GM12878 (cell line): ENCODE measurements at regions not wholly inside any gene's neighbourhood (a gene's known extent, or its start where the extent isn't known, plus 50 kb on each side); places are given as distances from the start of the nearest gene placed in this dataset.

Source experiments
- ATAC-seq: fragments of 200-7000 bp; cut with Tn5 transposase; 3 replicates; pipeline ENCODE4 v1.9.1; 2020; ENCODE audit warnings: mild to moderate bottlenecking, moderate library complexity
- BruUV-seq: library from RNA; stranded (reverse); fragments of 400-500 nt; replicated peaks from 2 replicates; lab custom pipeline; 2021; lab: Mats Ljungman, UMichigan
- CTCF ChIA-PET: fragments of 300-600 bp; sonication (Branson Sonifier 250); formaldehyde crosslinking; extraction: SDS; loops from one replicate; lab custom pipeline; 2021; ENCODE audit warnings: inconsistent platforms; lab: Yijun Ruan, JAX
- POLR2A ChIA-PET: fragments of 350-600 bp; formaldehyde crosslinking; extraction: SDS; loops from one replicate; lab custom pipeline; 2021; ENCODE audit warnings: inconsistent platforms; lab: Charles Lee
- RAD21 ChIA-PET: fragments of 300-600 bp; sonication (Branson Sonifier 250); formaldehyde crosslinking; loops from one replicate; lab custom pipeline; 2023; ENCODE audit warnings: antibody characterized with exemption; ENCODE audit not compliant: unreplicated experiment; lab: Charles Lee
- SMC1A ChIA-PET: fragments of 300-600 bp; sonication (Branson Sonifier 250); formaldehyde crosslinking; loops from one replicate; lab custom pipeline; 2023; ENCODE audit not compliant: unreplicated experiment, uncharacterized antibody; lab: Charles Lee
- DNase-seq: peaks from one replicate; pipeline ENCODE4 v3.0.0-alpha.2; 2011; ENCODE audit warnings: low read depth, low spot score
- FAIRE-seq: peaks from 3 replicates; lab custom pipeline; 2011; peaks lifted over from hg19 to GRCh38; lab: Jason Lieb, UNC
- H2AFZ ChIP-seq: 2 replicates; pipeline ENCODE4 v1.6.0; 2011; ENCODE audit warnings: low read depth, low read length, control low read depth; ENCODE audit not compliant: control insufficient read depth
- H3K27ac ChIP-seq: 2 replicates; pipeline ENCODE4 v1.5.1; 2011; ENCODE audit warnings: control low read depth; ENCODE audit not compliant: control insufficient read depth, insufficient read depth
- H3K27me3 ChIP-seq, 2 experiments: replicated peaks in 1 of 2; 2 replicates each; pipeline versions ENCODE4 v1.6.0 to v1.6.1; 2011; ENCODE audit warnings: low read length in 1 of 2; ENCODE audit not compliant: control insufficient read depth in 2 of 2, insufficient read depth in 2 of 2
- H3K36me3 ChIP-seq, 2 experiments: 2 replicates each; pipeline ENCODE4 v1.5.1; 2011; ENCODE audit warnings: low read length in 1 of 2; ENCODE audit not compliant: control insufficient read depth in 2 of 2, insufficient read depth in 2 of 2
- H3K4me1 ChIP-seq: 2 replicates; pipeline ENCODE4 v1.6.1; 2011; ENCODE audit warnings: mild to moderate bottlenecking, low read length, moderate library complexity, mixed read lengths; ENCODE audit not compliant: control insufficient read depth, insufficient read depth
- H3K4me2 ChIP-seq: 2 replicates; pipeline ENCODE4 v1.6.0; 2011; ENCODE audit warnings: control low read depth; ENCODE audit not compliant: control insufficient read depth, insufficient read depth
- H3K4me3 ChIP-seq: fragments of 200-600 bp; sonication (generic); 2 replicates; pipeline ENCODE4 v1.5.1; 2016
- H3K79me2 ChIP-seq: 2 replicates; pipeline ENCODE4 v1.6.0; 2011; ENCODE audit warnings: low read length; ENCODE audit not compliant: control insufficient read depth, insufficient read depth
- H3K9ac ChIP-seq: 2 replicates; pipeline ENCODE4 v1.8.0; 2011; ENCODE audit warnings: low read length, control low read depth, mixed read lengths; ENCODE audit not compliant: control insufficient read depth, insufficient read depth
- H3K9me3 ChIP-seq: replicated peaks from 3 replicates; pipeline ENCODE4 v1.5.1; 2011; ENCODE audit warnings: mild to moderate bottlenecking, low read length; ENCODE audit not compliant: control insufficient read depth, insufficient read depth
- H4K20me1 ChIP-seq: 2 replicates; pipeline ENCODE4 v1.6.0; 2011; ENCODE audit not compliant: control insufficient read depth, insufficient read depth
- ASH2L ChIP-seq: fragments of 300-600, 200-600 bp; sonication (generic); IDR thresholded peaks from 2 replicates; pipeline ENCODE4 v1.6.1; 2017; ENCODE audit warnings: low read depth, mild to moderate bottlenecking, borderline replicate concordance
- EZH2 ChIP-seq: IDR thresholded peaks from 2 replicates; pipeline ENCODE4 v1.6.1; 2012; ENCODE audit warnings: low read depth, mild to moderate bottlenecking, control low read depth, inconsistent platforms, low read length, borderline replicate concordance; ENCODE audit not compliant: control insufficient read depth
- HDGF ChIP-seq: fragments of 450-650 bp; IDR thresholded peaks from 2 replicates; pipeline ENCODE4 v1.6.1; 2016; ENCODE audit warnings: antibody characterized with exemption
- MTA2 ChIP-seq: fragments of 450-650 bp; IDR thresholded peaks from 2 replicates; pipeline ENCODE4 v1.6.1; 2016; ENCODE audit warnings: low read depth, mild to moderate bottlenecking, moderate library complexity
- MXI1 ChIP-seq: fragments of 150-350 bp; IDR thresholded peaks from 2 replicates; pipeline ENCODE4 v1.6.1; 2011; ENCODE audit warnings: low read depth, mild to moderate bottlenecking, inconsistent platforms, low read length, improper control_type of control experiment
- NBN ChIP-seq: fragments of 450-650 bp; IDR thresholded peaks from 2 replicates; pipeline ENCODE4 v1.6.1; 2016
- NFXL1 ChIP-seq: fragments of 450-650 bp; IDR thresholded peaks from 2 replicates; pipeline ENCODE4 v1.6.1; 2017; ENCODE audit warnings: antibody characterized with exemption, mild to moderate bottlenecking, borderline replicate concordance
- NR2C1 ChIP-seq: fragments of 450-650 bp; IDR thresholded peaks from 2 replicates; pipeline ENCODE4 v1.6.1; 2017; ENCODE audit warnings: antibody characterized with exemption, mild to moderate bottlenecking, moderate library complexity
- RAD21 ChIP-seq: IDR thresholded peaks from 2 replicates; pipeline ENCODE4 v1.6.1; 2011; ENCODE audit warnings: mild to moderate bottlenecking, low read depth, low read length, moderate library complexity; ENCODE audit not compliant: insufficient read depth
- RELA ChIP-seq: fragments of 450-650 bp; IDR thresholded peaks from 2 replicates; pipeline ENCODE4 v1.8.0; 2014; ENCODE audit warnings: borderline replicate concordance; ENCODE audit not compliant: partially characterized antibody
- SREBF2 ChIP-seq: IDR thresholded peaks from 2 replicates; pipeline ENCODE4 v1.6.1; 2012; ENCODE audit warnings: mild to moderate bottlenecking, low read length
- WGBS: methylation state at CpG from one replicate; pipeline ENCODE4 v1.1.6; 2016; ENCODE audit warnings: low lambda C conversion rate; ENCODE audit not compliant: insufficient replicate concordance, insufficient coverage; ENCODE audit errors: missing lambda C conversion rate; 5-methylcytosine and 5-hydroxymethylcytosine counted together
- in situ Hi-C: fragments of 300-500 bp; cut with MboI; formaldehyde crosslinking; loops from 9 replicates; pipeline ENCODE4 v1.14.3; 2018; ENCODE audit warnings: mixed read lengths
- intact Hi-C: fragments of 100-400 bp; cut with micrococcal nuclease; formaldehyde crosslinking; loops from one replicate; pipeline ENCODE4 v1.14.2; 2022; ENCODE audit not compliant: unreplicated experiment
- TF ChIP-seq, protein P1 (sequence below): IDR thresholded peaks from 2 replicates; pipeline ENCODE4 v1.6.1; 2011; ENCODE audit warnings: borderline replicate concordance, low read depth, mild to moderate bottlenecking, moderate library complexity, low read length; ENCODE audit not compliant: insufficient read depth, poor library complexity, severe bottlenecking
- TF ChIP-seq, protein P2 (sequence below): fragments of 450-650 bp; IDR thresholded peaks from 2 replicates; pipeline ENCODE4 v1.6.1; 2017; ENCODE audit warnings: borderline replicate concordance
- TF ChIP-seq, protein P3 (sequence below): fragments of 450-650 bp; IDR thresholded peaks from 2 replicates; pipeline ENCODE4 v1.6.1; 2017; ENCODE audit warnings: mild to moderate bottlenecking, moderate library complexity

- no peak overlapping the region for H3K27ac ChIP-seq
- no peak overlapping the region for H3K4me3 ChIP-seq
- no peaks in the 10 kb centered on the region for H3K4me1 ChIP-seq
- no peak for DNase-seq
- ChIA-PET SMC1A (interaction anchor here (1.0 to 2.1 kb wide), 3 partner anchors 9 to 703 kb away, joined by 3 to 8 read pairs (median 4); no protein-coding TSS in a partner anchor), CTCF (interaction anchor here (0.6 to 5.4 kb wide), 5 partner anchors 16 to 703 kb away, joined by 3 to 24 read pairs (median 5); no protein-coding TSS in a partner anchor), RAD21 (interaction anchor here (1.5 to 1.7 kb wide), 2 partner anchors 697 to 703 kb away, joined by 5 to 7 read pairs; no protein-coding TSS in a partner anchor), POLR2A (interaction anchor here (0.6 kb wide), 1 partner anchor 689 kb away, joined by 5 read pairs; no protein-coding TSS in a partner anchor)
- WGBS = 28% methylated on average over 3 of the region's 3 CpGs
- TF ChIP-seq EZH2 = no peak
- no peak for TF ChIP-seq MTA2
- TF ChIP-seq NBN = no peak
- TF ChIP-seq, protein P1, sequence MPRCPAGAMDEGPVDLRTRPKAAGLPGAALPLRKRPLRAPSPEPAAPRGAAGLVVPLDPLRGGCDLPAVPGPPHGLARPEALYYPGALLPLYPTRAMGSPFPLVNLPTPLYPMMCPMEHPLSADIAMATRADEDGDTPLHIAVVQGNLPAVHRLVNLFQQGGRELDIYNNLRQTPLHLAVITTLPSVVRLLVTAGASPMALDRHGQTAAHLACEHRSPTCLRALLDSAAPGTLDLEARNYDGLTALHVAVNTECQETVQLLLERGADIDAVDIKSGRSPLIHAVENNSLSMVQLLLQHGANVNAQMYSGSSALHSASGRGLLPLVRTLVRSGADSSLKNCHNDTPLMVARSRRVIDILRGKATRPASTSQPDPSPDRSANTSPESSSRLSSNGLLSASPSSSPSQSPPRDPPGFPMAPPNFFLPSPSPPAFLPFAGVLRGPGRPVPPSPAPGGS = no peak
- no peak for TF ChIP-seq RELA
- no peak for TF ChIP-seq NFXL1
- TF ChIP-seq NR2C1 = no peak
- no peak for TF ChIP-seq ASH2L
- TF ChIP-seq RAD21 = no peak
- no peak for TF ChIP-seq MXI1
- TF ChIP-seq SREBF2 = no peak
- TF ChIP-seq HDGF = no peak
- TF ChIP-seq, protein P2, sequence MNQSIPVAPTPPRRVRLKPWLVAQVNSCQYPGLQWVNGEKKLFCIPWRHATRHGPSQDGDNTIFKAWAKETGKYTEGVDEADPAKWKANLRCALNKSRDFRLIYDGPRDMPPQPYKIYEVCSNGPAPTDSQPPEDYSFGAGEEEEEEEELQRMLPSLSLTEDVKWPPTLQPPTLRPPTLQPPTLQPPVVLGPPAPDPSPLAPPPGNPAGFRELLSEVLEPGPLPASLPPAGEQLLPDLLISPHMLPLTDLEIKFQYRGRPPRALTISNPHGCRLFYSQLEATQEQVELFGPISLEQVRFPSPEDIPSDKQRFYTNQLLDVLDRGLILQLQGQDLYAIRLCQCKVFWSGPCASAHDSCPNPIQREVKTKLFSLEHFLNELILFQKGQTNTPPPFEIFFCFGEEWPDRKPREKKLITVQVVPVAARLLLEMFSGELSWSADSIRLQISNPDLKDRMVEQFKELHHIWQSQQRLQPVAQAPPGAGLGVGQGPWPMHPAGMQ = no peak
- TF ChIP-seq, protein P3, sequence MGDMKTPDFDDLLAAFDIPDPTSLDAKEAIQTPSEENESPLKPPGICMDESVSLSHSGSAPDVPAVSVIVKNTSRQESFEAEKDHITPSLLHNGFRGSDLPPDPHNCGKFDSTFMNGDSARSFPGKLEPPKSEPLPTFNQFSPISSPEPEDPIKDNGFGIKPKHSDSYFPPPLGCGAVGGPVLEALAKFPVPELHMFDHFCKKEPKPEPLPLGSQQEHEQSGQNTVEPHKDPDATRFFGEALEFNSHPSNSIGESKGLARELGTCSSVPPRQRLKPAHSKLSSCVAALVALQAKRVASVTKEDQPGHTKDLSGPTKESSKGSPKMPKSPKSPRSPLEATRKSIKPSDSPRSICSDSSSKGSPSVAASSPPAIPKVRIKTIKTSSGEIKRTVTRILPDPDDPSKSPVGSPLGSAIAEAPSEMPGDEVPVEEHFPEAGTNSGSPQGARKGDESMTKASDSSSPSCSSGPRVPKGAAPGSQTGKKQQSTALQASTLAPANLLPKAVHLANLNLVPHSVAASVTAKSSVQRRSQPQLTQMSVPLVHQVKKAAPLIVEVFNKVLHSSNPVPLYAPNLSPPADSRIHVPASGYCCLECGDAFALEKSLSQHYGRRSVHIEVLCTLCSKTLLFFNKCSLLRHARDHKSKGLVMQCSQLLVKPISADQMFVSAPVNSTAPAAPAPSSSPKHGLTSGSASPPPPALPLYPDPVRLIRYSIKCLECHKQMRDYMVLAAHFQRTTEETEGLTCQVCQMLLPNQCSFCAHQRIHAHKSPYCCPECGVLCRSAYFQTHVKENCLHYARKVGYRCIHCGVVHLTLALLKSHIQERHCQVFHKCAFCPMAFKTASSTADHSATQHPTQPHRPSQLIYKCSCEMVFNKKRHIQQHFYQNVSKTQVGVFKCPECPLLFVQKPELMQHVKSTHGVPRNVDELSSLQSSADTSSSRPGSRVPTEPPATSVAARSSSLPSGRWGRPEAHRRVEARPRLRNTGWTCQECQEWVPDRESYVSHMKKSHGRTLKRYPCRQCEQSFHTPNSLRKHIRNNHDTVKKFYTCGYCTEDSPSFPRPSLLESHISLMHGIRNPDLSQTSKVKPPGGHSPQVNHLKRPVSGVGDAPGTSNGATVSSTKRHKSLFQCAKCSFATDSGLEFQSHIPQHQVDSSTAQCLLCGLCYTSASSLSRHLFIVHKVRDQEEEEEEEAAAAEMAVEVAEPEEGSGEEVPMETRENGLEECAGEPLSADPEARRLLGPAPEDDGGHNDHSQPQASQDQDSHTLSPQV = no peak
- H4K20me1 ChIP-seq = no peaks in the 10 kb centered on the region
- H3K4me2 ChIP-seq = no peak overlapping the region
- in situ Hi-C loops = loop anchor here (10.0 kb wide), 1 partner anchor 701 kb away; no protein-coding TSS in a partner anchor
- no peaks in the 10 kb centered on the region for H3K36me3 ChIP-seq
- BruUV-seq = no TSS peak
- no peak for FAIRE-seq
- H2AFZ ChIP-seq = no peak overlapping the region
- H3K9ac ChIP-seq = no peak overlapping the region
- H3K79me2 ChIP-seq = no peaks in the 10 kb centered on the region
- intact Hi-C loops = loop anchor here (10.0 kb wide), 1 partner anchor 841 kb away; no protein-coding TSS in a partner anchor
- ATAC-seq = no peak
- H3K9me3 ChIP-seq = no peaks in the 10 kb centered on the region
- H3K27me3 ChIP-seq = no peaks in the 10 kb centered on the region
Observed at GRCh38 chr6:85125526-85125925, 324.4 kb upstream of the NT5E start.
